ENCODE measurements at regions not wholly inside any gene's neighbourhood (a gene's known extent, or its start where the extent isn't known, plus 50 kb on each side); places are given as distances from the start of the nearest gene placed in this dataset.

GRCh38 chr7:17408904-17409290, 110.4 kb downstream of the AHR start:
- no peak for TF ChIP-seq CTCF (IDR thresholded peaks at IDR 0.05; ENCODE audit: low read depth, low read length)
- TF ChIP-seq MAX (IDR thresholded peaks at IDR 0.05; ENCODE audit: low read depth, low read length) = no peak
- TF ChIP-seq POLR2A (IDR thresholded peaks at IDR 0.05; ENCODE audit: extremely low read depth, insufficient read length) = no peak

All from NB4 (cell line).